ENCODE measurements at regions not wholly inside any gene's neighbourhood (a gene's known extent, or its start where the extent isn't known, plus 50 kb on each side); places are given as distances from the start of the nearest gene placed in this dataset.

DNA sequence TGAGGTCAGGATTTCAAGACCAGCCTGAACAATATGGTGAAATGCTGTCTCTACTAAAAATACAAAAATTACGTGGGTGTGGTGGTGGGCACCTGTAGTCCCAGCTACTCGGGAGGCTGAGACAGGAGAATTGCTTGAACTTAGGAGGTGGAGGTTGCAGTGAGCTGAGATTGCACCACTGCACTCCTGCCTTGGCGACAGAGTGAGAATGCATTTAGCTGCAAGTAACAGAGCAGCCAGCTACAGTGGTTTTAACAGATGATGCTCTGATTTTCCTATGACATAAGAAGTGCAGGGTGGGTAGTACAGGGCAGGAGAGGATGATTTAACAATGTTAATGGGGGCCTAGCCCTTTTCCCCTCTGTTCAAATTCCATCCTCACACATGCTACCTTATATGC, 267.9 kb downstream of the RPLP1 start:
- TF ChIP-seq, protein P1, sequence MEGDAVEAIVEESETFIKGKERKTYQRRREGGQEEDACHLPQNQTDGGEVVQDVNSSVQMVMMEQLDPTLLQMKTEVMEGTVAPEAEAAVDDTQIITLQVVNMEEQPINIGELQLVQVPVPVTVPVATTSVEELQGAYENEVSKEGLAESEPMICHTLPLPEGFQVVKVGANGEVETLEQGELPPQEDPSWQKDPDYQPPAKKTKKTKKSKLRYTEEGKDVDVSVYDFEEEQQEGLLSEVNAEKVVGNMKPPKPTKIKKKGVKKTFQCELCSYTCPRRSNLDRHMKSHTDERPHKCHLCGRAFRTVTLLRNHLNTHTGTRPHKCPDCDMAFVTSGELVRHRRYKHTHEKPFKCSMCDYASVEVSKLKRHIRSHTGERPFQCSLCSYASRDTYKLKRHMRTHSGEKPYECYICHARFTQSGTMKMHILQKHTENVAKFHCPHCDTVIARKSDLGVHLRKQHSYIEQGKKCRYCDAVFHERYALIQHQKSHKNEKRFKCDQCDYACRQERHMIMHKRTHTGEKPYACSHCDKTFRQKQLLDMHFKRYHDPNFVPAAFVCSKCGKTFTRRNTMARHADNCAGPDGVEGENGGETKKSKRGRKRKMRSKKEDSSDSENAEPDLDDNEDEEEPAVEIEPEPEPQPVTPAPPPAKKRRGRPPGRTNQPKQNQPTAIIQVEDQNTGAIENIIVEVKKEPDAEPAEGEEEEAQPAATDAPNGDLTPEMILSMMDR (conservative IDR thresholded peaks at IDR 0.05; ENCODE audit: low read length) = no peak
- TF ChIP-seq EZH2phosphoT487 (IDR thresholded peaks at IDR 0.05; ENCODE audit: borderline replicate concordance) = no peak

Data from Loucy (cell line).